WTC11 (cell line): ENCODE measurements at regions not wholly inside any gene's neighbourhood (a gene's known extent, or its start where the extent isn't known, plus 50 kb on each side); places are given as distances from the start of the nearest gene placed in this dataset.

Experiments used
- ATAC-seq: fragments of 200-7000 bp; cut with Tn5 transposase; 2 replicates; pipeline ENCODE4 v1.10.0; 2021; ENCODE audit warnings: mild to moderate bottlenecking, moderate library complexity
- CTCF ChIA-PET: fragments of 300-600 bp; sonication (Branson Sonifier 250); formaldehyde crosslinking; loops from one replicate; lab custom pipeline; 2021; ENCODE audit warnings: antibody characterized with exemption; lab: Charles Lee
- POLR2A ChIA-PET: fragments of 350-600 bp; sonication (Branson Sonifier 250); formaldehyde crosslinking; loops from one replicate; lab custom pipeline; 2021; ENCODE audit warnings: antibody characterized with exemption; lab: Charles Lee
- DNase-seq: peaks from one replicate; pipeline ENCODE4 v3.0.0; 2021; ENCODE audit warnings: low spot score
- H3K27ac Mint-ChIP-seq: 2 replicates; pipeline ENCODE4 v1.8.0; 2021; ENCODE audit warnings: mixed read lengths
- H3K27me3 Mint-ChIP-seq: 2 replicates; pipeline ENCODE4 v1.8.0; 2021; ENCODE audit warnings: low read depth, mild to moderate bottlenecking, moderate library complexity, mixed read lengths
- H3K36me3 Mint-ChIP-seq: 2 replicates; pipeline ENCODE4 v1.8.0; 2021; ENCODE audit warnings: mixed read lengths
- H3K4me1 Mint-ChIP-seq: 2 replicates; pipeline ENCODE4 v1.8.0; 2022; ENCODE audit warnings: mixed read lengths
- H3K4me3 Mint-ChIP-seq: 2 replicates; pipeline ENCODE4 v1.8.0; 2021; ENCODE audit warnings: mild to moderate bottlenecking, moderate library complexity, mixed read lengths
- H3K9me3 Mint-ChIP-seq: 2 replicates; pipeline ENCODE4 v1.8.0; 2021; ENCODE audit warnings: mixed read lengths
- CDX4 ChIP-seq: fragments of 250-450 bp; sonication (Bioruptor Pico); IDR thresholded peaks from 2 replicates; pipeline ENCODE4 v1.9.0; 2021; ENCODE audit warnings: moderate library complexity, mild to moderate bottlenecking, inconsistent platforms, borderline replicate concordance
- ERG ChIP-seq: fragments of 250-450 bp; sonication (Bioruptor Pico); IDR thresholded peaks from 2 replicates; pipeline ENCODE4 v1.8.0; 2021; ENCODE audit warnings: mild to moderate bottlenecking
- ESRRA ChIP-seq: sonication (generic); formaldehyde crosslinking; IDR thresholded peaks from 2 replicates; pipeline ENCODE4 v1.8.1; 2022; ENCODE audit warnings: mild to moderate bottlenecking, missing genetic modification reagents, borderline replicate concordance
- FOXP4 ChIP-seq: sonication (generic); formaldehyde crosslinking; IDR thresholded peaks from 2 replicates; pipeline ENCODE4 v1.8.0; 2022; ENCODE audit warnings: mild to moderate bottlenecking, missing genetic modification reagents
- GRHL2 ChIP-seq: fragments of 250-450 bp; sonication (Bioruptor Pico); IDR thresholded peaks from 2 replicates; pipeline ENCODE4 v1.8.0; 2022; ENCODE audit warnings: mild to moderate bottlenecking, moderate library complexity; ENCODE audit not compliant: insufficient replicate concordance, severe bottlenecking
- JUN ChIP-seq: sonication (generic); formaldehyde crosslinking; IDR thresholded peaks from 2 replicates; pipeline ENCODE4 v1.8.0; 2023; ENCODE audit warnings: mild to moderate bottlenecking, missing genetic modification reagents
- MYBL2 ChIP-seq: sonication (generic); formaldehyde crosslinking; IDR thresholded peaks from 2 replicates; pipeline ENCODE4 v1.8.1; 2023; ENCODE audit warnings: mild to moderate bottlenecking, moderate library complexity, missing genetic modification reagents
- NFE2L1 ChIP-seq: sonication (generic); formaldehyde crosslinking; IDR thresholded peaks from 2 replicates; pipeline ENCODE4 v1.8.1; 2023; ENCODE audit warnings: missing genetic modification reagents
- STAT6 ChIP-seq: sonication (generic); formaldehyde crosslinking; conservative IDR thresholded peaks from 2 replicates; pipeline ENCODE4 v1.8.1; 2023; ENCODE audit warnings: mild to moderate bottlenecking, low read depth, missing genetic modification reagents, moderate library complexity
- TEAD4 ChIP-seq: sonication (generic); formaldehyde crosslinking; IDR thresholded peaks from 2 replicates; pipeline ENCODE4 v1.8.0; 2022; ENCODE audit warnings: mild to moderate bottlenecking, missing genetic modification reagents
- ZNF121 ChIP-seq: sonication (generic); formaldehyde crosslinking; IDR thresholded peaks from 2 replicates; pipeline ENCODE4 v1.8.0; 2023; ENCODE audit warnings: missing genetic modification reagents
- ZNF138 ChIP-seq: sonication (generic); formaldehyde crosslinking; conservative IDR thresholded peaks from 2 replicates; pipeline ENCODE4 v1.8.1; 2022; ENCODE audit warnings: mild to moderate bottlenecking, moderate library complexity, missing genetic modification reagents
- ZNF281 ChIP-seq: sonication (generic); formaldehyde crosslinking; IDR thresholded peaks from 2 replicates; pipeline ENCODE4 v1.8.0; 2023; ENCODE audit warnings: mild to moderate bottlenecking, missing genetic modification reagents
- ZNF423 ChIP-seq: fragments of 250-450 bp; sonication (Bioruptor Pico); IDR thresholded peaks from 2 replicates; pipeline ENCODE4 v2.1.2; 2022; ENCODE audit warnings: mild to moderate bottlenecking, moderate library complexity
- ZNF512 ChIP-seq: sonication (generic); formaldehyde crosslinking; IDR thresholded peaks from 2 replicates; pipeline ENCODE4 v1.8.1; 2022; ENCODE audit warnings: missing genetic modification reagents, borderline replicate concordance

GRCh38 chr10:83706120-83706519 is 433.2 kb upstream of the GHITM start (continued):
- no peak for TF ChIP-seq GRHL2 (CRISPR knock-in tag)
- no peak for TF ChIP-seq JUN (CRISPR knock-in tag)
- no peak for TF ChIP-seq ZNF138 (CRISPR knock-in tag)
- no peak for TF ChIP-seq CDX4 (CRISPR knock-in tag)
- TF ChIP-seq ESRRA (CRISPR knock-in tag): no peak
- no peak for TF ChIP-seq ZNF512
- no peak for TF ChIP-seq NFE2L1

GRCh38 chr10:83706952-83707582 is 432.2 kb upstream of the GHITM start:
- no peak for TF ChIP-seq ZNF281 (CRISPR knock-in tag)
- no peak for TF ChIP-seq FOXP4 (CRISPR knock-in tag)
- Mint-ChIP-seq H3K27ac (no peak overlapping the region), H3K9me3 (peaks cover 5% of the 10 kb centered on the region), H3K27me3 (no peaks in the 10 kb centered on the region), H3K4me3 (no peak overlapping the region), H3K36me3 (no peaks in the 10 kb centered on the region), H3K4me1 (peaks cover 7% of the 10 kb centered on the region; the same call in 1 of the 2 replicates)
- ATAC-seq (no peak), DNase-seq (no peak)
- ChIA-PET POLR2A (no interaction called here), CTCF (no interaction called here)

- no peaks in the 10 kb centered on the region for H3K27me3 Mint-ChIP-seq
- TF ChIP-seq MYBL2 (no peak), ZNF281 (CRISPR knock-in tag) (no peak), TEAD4 (CRISPR knock-in tag) (no peak), ZNF121 (no peak), STAT6 (no peak), ZNF423 (CRISPR knock-in tag) (no peak), ERG (CRISPR knock-in tag) (no peak)
- TF ChIP-seq, all 79 proteins: peak for 0
- CTCF ChIA-PET: no interaction called here
- H3K9me3 Mint-ChIP-seq: peaks cover 14% of the 10 kb centered on the region
- H3K4me1 Mint-ChIP-seq: no peaks in the 10 kb centered on the region
- DNase-seq: no peak
- H3K4me3 Mint-ChIP-seq: no peak overlapping the region
- POLR2A ChIA-PET: no interaction called here
- H3K36me3 Mint-ChIP-seq: no peaks in the 10 kb centered on the region
- no peak overlapping the region for H3K27ac Mint-ChIP-seq
- ATAC-seq: no peak
Observed at GRCh38 chr10:83713423-83713822, 425.9 kb upstream of the GHITM start.
